IMR-90 (cell line): ENCODE measurements at regions not wholly inside any gene's neighbourhood (a gene's known extent, or its start where the extent isn't known, plus 50 kb on each side); places are given as distances from the start of the nearest gene placed in this dataset.

ENCODE experiments used
- ATAC-seq: fragments of 200-7000 bp; cut with Tn5 transposase; 2 replicates; pipeline ENCODE4 v1.9.1; 2020; ENCODE audit warnings: low read depth, mild to moderate bottlenecking, moderate library complexity
- BruUV-seq: library from RNA; stranded (reverse); fragments of 400-500 nt; replicated peaks from 2 replicates; lab custom pipeline; 2021; lab: Mats Ljungman, UMichigan
- CTCF ChIA-PET: fragments of 300-600 bp; formaldehyde crosslinking; extraction: SDS; loops from one replicate; lab custom pipeline; 2021; ENCODE audit warnings: antibody characterized with exemption; lab: Yijun Ruan, JAX
- POLR2A ChIA-PET: fragments of 300-600 bp; sonication (Branson Sonifier 250); formaldehyde crosslinking; loops from one replicate; lab custom pipeline; 2022; ENCODE audit warnings: antibody characterized with exemption; ENCODE audit not compliant: unreplicated experiment; lab: Charles Lee
- DNase-seq: peaks from one replicate; pipeline ENCODE4 v3.0.0; 2013
- H2AFZ ChIP-seq: replicated peaks from 2 replicates; pipeline ENCODE3; 2013; ENCODE audit warnings: low read length, mild to moderate bottlenecking; ENCODE audit not compliant: poor library complexity
- H2AK5ac ChIP-seq: 2 replicates; pipeline ENCODE4 v1.6.1; 2013; ENCODE audit warnings: low read depth, low read length, inconsistent platforms
- H2AK9ac ChIP-seq: replicated peaks from 2 replicates; pipeline ENCODE3; 2013; ENCODE audit warnings: mild to moderate bottlenecking, low read depth, low read length, moderate library complexity; ENCODE audit not compliant: poor library complexity
- H2BK120ac ChIP-seq: 2 replicates; pipeline ENCODE4 v1.6.1; 2013; ENCODE audit warnings: low read depth, low read length, inconsistent platforms
- H2BK15ac ChIP-seq: 3 replicates; pipeline ENCODE4 v1.6.1; 2013; ENCODE audit warnings: low read depth, low read length, inconsistent platforms
- H2BK20ac ChIP-seq: 2 replicates; pipeline ENCODE4 v1.6.1; 2013; ENCODE audit warnings: low read depth, mild to moderate bottlenecking, inconsistent platforms, low read length, moderate library complexity
- H2BK5ac ChIP-seq: 2 replicates; pipeline ENCODE4 v1.6.1; 2013; ENCODE audit warnings: mild to moderate bottlenecking, low read depth, low read length, inconsistent platforms; ENCODE audit not compliant: poor library complexity, severe bottlenecking
- H3K14ac ChIP-seq: replicated peaks from 2 replicates; pipeline ENCODE4 v1.6.1; 2013; ENCODE audit warnings: low read depth, low read length, inconsistent platforms
- H3K18ac ChIP-seq: 2 replicates; pipeline ENCODE4 v1.6.1; 2013; ENCODE audit warnings: low read depth, low read length, control low read depth
- H3K23ac ChIP-seq: 2 replicates; pipeline ENCODE4 v1.6.1; 2013; ENCODE audit warnings: low read depth, low read length, inconsistent platforms
- H3K27ac ChIP-seq: 2 replicates; pipeline ENCODE4 v1.5.1; 2013; ENCODE audit warnings: mild to moderate bottlenecking, control low read depth, low read length; ENCODE audit not compliant: insufficient read depth
- H3K27me3 ChIP-seq: 2 replicates; pipeline ENCODE4 v1.6.1; 2013; ENCODE audit warnings: low read length; ENCODE audit not compliant: control insufficient read depth, insufficient read depth
- H3K36me3 ChIP-seq: 2 replicates; pipeline ENCODE4 v1.6.1; 2013; ENCODE audit warnings: low read length, mixed read lengths; ENCODE audit not compliant: control insufficient read depth, insufficient read depth
- H3K4ac ChIP-seq: 2 replicates; pipeline ENCODE4 v1.6.1; 2013; ENCODE audit warnings: low read depth, low read length, inconsistent platforms
- H3K4me1 ChIP-seq: 2 replicates; pipeline ENCODE4 v1.6.1; 2013; ENCODE audit warnings: low read length, mixed read lengths; ENCODE audit not compliant: control insufficient read depth, insufficient read depth
- H3K4me2 ChIP-seq: 2 replicates; pipeline ENCODE4 v1.6.1; 2013; ENCODE audit warnings: low read depth, mild to moderate bottlenecking, control low read depth, low read length, moderate library complexity
- H3K4me3 ChIP-seq: 2 replicates; pipeline ENCODE4 v1.5.1; 2013; ENCODE audit warnings: low read depth, mild to moderate bottlenecking, control low read depth, low read length, moderate library complexity; ENCODE audit not compliant: insufficient read depth
- H3K56ac ChIP-seq: 2 replicates; pipeline ENCODE4 v1.6.1; 2013; ENCODE audit warnings: low read length, inconsistent platforms; ENCODE audit not compliant: insufficient read depth; ENCODE audit errors: extremely low read depth
- H3K79me1 ChIP-seq, 2 experiments: 2 replicates each; pipeline ENCODE4 v1.6.1; 2013; ENCODE audit warnings: low read length in 2 of 2, inconsistent platforms in 1 of 2, low read depth in 1 of 2
- H3K9ac ChIP-seq: 2 replicates; pipeline ENCODE4 v1.6.1; 2013; ENCODE audit warnings: low read depth, low read length, control low read depth
- H3K9me1 ChIP-seq: 2 replicates; pipeline ENCODE4 v1.6.1; 2013; ENCODE audit warnings: low read length, inconsistent platforms; ENCODE audit not compliant: insufficient read depth
- H3K9me3 ChIP-seq: 2 replicates; pipeline ENCODE4 v1.6.1; 2013; ENCODE audit warnings: low read length; ENCODE audit not compliant: control insufficient read depth, insufficient read depth
- H4K20me1 ChIP-seq: 2 replicates; pipeline ENCODE4 v1.6.1; 2013; ENCODE audit warnings: low read length, inconsistent platforms; ENCODE audit not compliant: insufficient read depth
- H4K5ac ChIP-seq: 2 replicates; pipeline ENCODE4 v1.6.1; 2013; ENCODE audit warnings: mild to moderate bottlenecking, low read depth, low read length, control low read depth
- H4K8ac ChIP-seq, 2 experiments: 2 replicates each; pipeline ENCODE4 v1.6.1; 2013; ENCODE audit warnings: low read depth in 2 of 2, low read length in 2 of 2, control low read depth in 1 of 2, inconsistent platforms in 1 of 2
- H4K91ac ChIP-seq: 2 replicates; pipeline ENCODE4 v1.6.1; 2013; ENCODE audit warnings: low read depth, low read length, inconsistent platforms; ENCODE audit not compliant: insufficient read depth
- BHLHE40 ChIP-seq: fragments of 150-350 bp; IDR thresholded peaks from 2 replicates; pipeline ENCODE4 v1.6.1; 2016; ENCODE audit warnings: mild to moderate bottlenecking, low read depth, low read length
- FOS ChIP-seq: fragments of 150-350 bp; IDR thresholded peaks from 2 replicates; pipeline ENCODE4 v1.6.1; 2016; ENCODE audit warnings: low read depth, low read length
- MAFK ChIP-seq: IDR thresholded peaks from 2 replicates; pipeline ENCODE4 v1.6.1; 2012; ENCODE audit warnings: low read depth, low read length, improper control_type of control experiment
- MAZ ChIP-seq: IDR thresholded peaks from 2 replicates; pipeline ENCODE4 v1.6.1; 2012; ENCODE audit warnings: low read depth, mild to moderate bottlenecking, low read length, improper control_type of control experiment, moderate library complexity, borderline replicate concordance
- MXI1 ChIP-seq: IDR thresholded peaks from 2 replicates; pipeline ENCODE4 v1.6.1; 2012; ENCODE audit warnings: low read depth, mild to moderate bottlenecking, low read length, moderate library complexity, borderline replicate concordance
- NFE2L2 ChIP-seq: fragments of 150-350 bp; IDR thresholded peaks from 2 replicates; pipeline ENCODE4 v1.6.1; 2016; ENCODE audit warnings: low read depth, mild to moderate bottlenecking, low read length
- POLR2A ChIP-seq: IDR thresholded peaks from 2 replicates; pipeline ENCODE4 v1.6.1; 2012; ENCODE audit warnings: mild to moderate bottlenecking, low read depth, low read length
- RAD21 ChIP-seq: IDR thresholded peaks from 2 replicates; pipeline ENCODE4 v1.6.1; 2012; ENCODE audit warnings: low read length, improper control_type of control experiment
- RCOR1 ChIP-seq: IDR thresholded peaks from 2 replicates; pipeline ENCODE4 v1.6.1; 2012; ENCODE audit warnings: mild to moderate bottlenecking, low read length, improper control_type of control experiment; ENCODE audit not compliant: insufficient replicate concordance
- RFX5 ChIP-seq: IDR thresholded peaks from 2 replicates; pipeline ENCODE4 v1.8.0; 2012; ENCODE audit warnings: low read depth, mild to moderate bottlenecking, low read length, moderate library complexity
- SMC3 ChIP-seq: fragments of 150-350 bp; IDR thresholded peaks from 2 replicates; pipeline ENCODE4 v1.6.1; 2016; ENCODE audit warnings: low read depth, mild to moderate bottlenecking, antibody characterized with exemption, low read length, moderate library complexity
- WGBS, 2 experiments: methylation state at CpG; one replicate each; pipeline versions ENCODE4 v1.1.5 to v1.1.7; 2013; ENCODE audit warnings: missing lambda C conversion rate in 2 of 2; ENCODE audit not compliant: insufficient read length in 1 of 2; ENCODE audit errors: extremely low coverage in 2 of 2; 5-methylcytosine and 5-hydroxymethylcytosine counted together
- dilution Hi-C: fragments of 300-500 bp; cut with HindIII; formaldehyde crosslinking; loops from one replicate; pipeline ENCODE4 v1.14.3; 2018; ENCODE audit warnings: low sequenced_read_pairs; ENCODE audit not compliant: unreplicated experiment
- in situ Hi-C: fragments of 300-500 bp; cut with MboI; formaldehyde crosslinking; loops from 3 replicates; pipeline ENCODE4 v1.14.3; 2019; ENCODE audit warnings: low sequenced_read_pairs, inconsistent platforms, mixed read lengths
- intact Hi-C: fragments of 100-400 bp; cut with micrococcal nuclease; formaldehyde crosslinking; loops from 2 replicates; pipeline ENCODE4 v1.10.0; 2022

DNA sequence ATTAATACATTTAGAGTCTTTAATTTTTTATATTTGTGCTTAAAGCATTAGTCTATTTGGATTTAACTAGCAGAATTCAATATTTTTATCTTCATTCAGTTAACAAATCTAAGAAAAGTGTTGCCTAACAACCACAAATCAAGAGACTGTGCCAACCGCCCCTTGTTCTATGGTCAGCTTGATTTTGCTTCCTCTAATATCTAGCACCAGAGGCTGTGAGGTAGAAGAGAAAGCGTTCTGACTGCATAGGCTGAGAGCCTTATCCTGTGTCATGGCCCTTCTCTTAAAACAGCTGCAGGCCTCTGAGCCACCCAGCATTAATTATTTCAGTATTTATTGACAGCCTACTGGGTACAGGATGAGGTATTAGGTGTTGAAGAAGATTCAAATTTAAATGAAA, 693.0 kb upstream of the CDH6 start:
- CTCF ChIA-PET = no interaction called here
- Histone ChIP-seq H4K91ac (no peak overlapping the region), H3K9me1 (no peaks in the 10 kb centered on the region), H3K4me1 (no peaks in the 10 kb centered on the region), H3K4me2 (no peak overlapping the region), H2AK9ac (no peak overlapping the region), H3K4me3 (no peak overlapping the region), H2BK15ac (no peak overlapping the region), H3K56ac (no peak overlapping the region), H4K20me1 (no peaks in the 10 kb centered on the region), H3K79me1 (no peaks in the 10 kb centered on the region), H3K9me3 (no peaks in the 10 kb centered on the region), H3K9ac (no peak overlapping the region), H3K23ac (no peak overlapping the region), H2AK5ac (no peak overlapping the region), H4K8ac (no peak overlapping the region), H2AFZ (no peak overlapping the region), H2BK5ac (no peak overlapping the region), H2BK20ac (no peak overlapping the region), H4K5ac (no peak overlapping the region), H3K4ac (no peak overlapping the region), H3K27ac (no peak overlapping the region), H3K14ac (no peak overlapping the region), H3K27me3 (no peaks in the 10 kb centered on the region), H3K18ac (no peak overlapping the region), H2BK120ac (no peak overlapping the region), H3K36me3 (no peaks in the 10 kb centered on the region)
- ATAC-seq (no peak), DNase-seq (no peak)
- no CpG with 5 or more reads among the region's 2 CpGs for WGBS, 2 experiments
- TF ChIP-seq MAZ (no peak), MAFK (no peak), BHLHE40 (no peak), FOS (no peak), NFE2L2 (no peak), RCOR1 (no peak), POLR2A (no peak), MXI1 (no peak), RAD21 (no peak), SMC3 (no peak), RFX5 (no peak)
- POLR2A ChIA-PET = no interaction called here
- in situ Hi-C loops (no loop called here), dilution Hi-C loops (no loop called here), intact Hi-C loops (loop anchor here (10.0 kb wide), 1 partner anchor 734 kb away; no protein-coding TSS in a partner anchor)
- no TSS peak for BruUV-seq
